Upper lobe of left lung (tissue), 6 donors: ENCODE measurements at regions not wholly inside any gene's neighbourhood (a gene's known extent, or its start where the extent isn't known, plus 50 kb on each side); places are given as distances from the start of the nearest gene placed in this dataset.
"Not testable (repeated sequence)": the region's sequence is repeated elsewhere in the genome, so short reads cannot be mapped to it uniquely, and the experiment has no call there.

Source experiments
- ATAC-seq, 2 donors: fragments of 200-7000 bp; cut with Tn5 transposase; one replicate each; pipeline ENCODE4 v1.9.1; 2022; ENCODE audit warnings: mild to moderate bottlenecking in 2 of 2, moderate library complexity in 2 of 2; ENCODE audit not compliant: low FRiP score in 2 of 2
- DNase-seq, 2 donors: peaks; one replicate each; pipeline ENCODE4 v3.0.0-alpha.2; 2019 to 2020
- H3K27ac ChIP-seq, 4 donors: fragments of 200-600 bp; sonication (generic); one replicate each; pipeline ENCODE4 v1.5.1; 2016 to 2019
- H3K27me3 ChIP-seq, 4 donors: fragments of 200-600 bp; sonication (generic); one replicate each; pipeline ENCODE4 v1.5.1; 2017 to 2019
- H3K36me3 ChIP-seq, 4 donors: fragments of 200-600 bp; sonication (generic); one replicate each; pipeline ENCODE4 v1.5.1; 2016 to 2019
- H3K4me1 ChIP-seq, 4 donors: fragments of 200-600 bp; sonication (generic); one replicate each; pipeline ENCODE4 v1.5.1; 2018 to 2019
- H3K4me3 ChIP-seq, 4 donors: fragments of 200-600 bp; sonication (generic); one replicate each; pipeline ENCODE4 v1.5.1; 2017 to 2019; ENCODE audit warnings: mild to moderate bottlenecking in 2 of 4, moderate library complexity in 1 of 4
- H3K9me3 ChIP-seq, 4 donors: fragments of 200-600 bp; sonication (generic); one replicate each; pipeline ENCODE4 v1.5.1; 2018 to 2019
- EP300 ChIP-seq, 4 donors: sonication (generic); formaldehyde crosslinking; IDR thresholded peaks; one replicate each; pipeline ENCODE4 v1.5.1; 2017; ENCODE audit warnings: antibody characterized with exemption in 4 of 4, control low read depth in 2 of 4
- POLR2A ChIP-seq, 4 donors: fragments of 450-650 bp; IDR thresholded peaks; one replicate each; pipeline ENCODE4 v1.5.1; 2016 to 2017; ENCODE audit warnings: antibody characterized with exemption in 4 of 4, mild to moderate bottlenecking in 2 of 4
- POLR2AphosphoS5 ChIP-seq, 2 donors: sonication (generic); formaldehyde crosslinking; IDR thresholded peaks; one replicate each; pipeline ENCODE4 v1.5.1; 2017; ENCODE audit warnings: antibody characterized with exemption in 2 of 2
- WGBS, 2 donors: methylation state at CpG; one replicate each; pipeline ENCODE4 v1.1.5; 2017 to 2018; 5-methylcytosine and 5-hydroxymethylcytosine counted together
- TF ChIP-seq, protein P1 (sequence below), 6 experiments: fragments of 450-650 bp in 4 of 6; fragments of 200-600 bp in 2 of 6; sonication (generic) in 2 of 6; IDR thresholded peaks; one replicate each; pipeline ENCODE4 v1.5.1; 2016 to 2019; ENCODE audit warnings: antibody characterized with exemption in 6 of 6
- donor health status: DM: no; HTN: no; CAD: no; lungs with moderate emphysema.
- donor health status: DM: no; HTN: yes; CAD: no; lungs with severe emphysema.

DNA sequence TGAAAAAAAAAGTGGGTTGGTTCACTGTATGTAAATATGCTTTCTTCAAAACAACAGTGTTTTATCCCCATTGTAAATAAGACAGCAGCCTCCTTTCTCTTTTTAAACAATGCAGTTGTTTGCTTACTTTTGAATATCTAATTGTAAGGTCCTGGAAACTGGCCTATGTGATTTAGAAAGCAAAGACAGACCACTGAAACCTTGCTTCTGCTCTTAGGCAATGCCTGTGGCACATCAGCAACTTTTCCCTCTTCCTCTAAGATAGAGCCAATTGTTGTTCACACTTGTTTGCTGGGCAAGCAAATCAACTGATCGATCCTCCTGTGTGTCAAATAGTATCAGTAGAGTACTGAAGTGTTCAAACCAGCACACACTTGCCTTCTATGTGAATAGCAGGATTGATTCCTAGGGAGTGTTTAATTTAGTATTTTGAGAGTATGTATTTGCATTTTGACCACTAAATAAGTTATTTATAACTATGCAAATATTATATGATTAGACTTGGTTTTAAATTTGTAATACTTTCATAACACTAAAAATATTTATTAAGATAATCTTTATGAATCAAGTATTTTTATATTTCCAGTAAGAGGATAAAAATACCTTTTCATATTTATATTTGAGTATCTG, 55.4 kb upstream of the GRPR start:
- WGBS, 2 donors = 56 to 77% methylated on average over 1 of the region's 1 CpG
- Histone ChIP-seq H3K27me3 (no peaks in the 10 kb centered on the region), H3K27ac (no peak overlapping the region), H3K9me3 (no peaks in the 10 kb centered on the region), H3K4me1 (no peaks in the 10 kb centered on the region), H3K4me3 (no peak overlapping the region), H3K36me3 (no peaks in the 10 kb centered on the region)
- DNase-seq = no peak
- TF ChIP-seq POLR2AphosphoS5 (IDR thresholded peaks at IDR 0.05) = no peak
- TF ChIP-seq EP300 (IDR thresholded peaks at IDR 0.05) = no peak
- ATAC-seq = no peak

DNA sequence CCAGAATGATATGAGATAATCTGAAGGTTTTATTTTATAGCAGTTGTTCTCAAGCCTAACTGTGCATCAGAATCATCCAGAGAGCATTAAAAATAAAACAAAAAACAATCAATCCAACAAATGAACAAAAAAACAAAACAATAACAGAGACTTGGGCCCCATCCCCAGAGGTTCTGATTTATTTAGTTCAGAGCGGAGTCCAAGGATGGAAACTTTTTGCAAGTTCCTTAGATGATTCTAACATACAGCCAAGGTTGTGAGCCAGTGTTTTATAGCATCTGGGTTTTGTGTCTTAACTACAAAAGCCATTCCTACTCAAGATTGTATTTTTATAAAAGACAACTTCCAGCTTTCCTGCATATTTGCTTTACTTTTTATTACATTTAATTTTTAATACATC, 59.4 kb upstream of the GRPR start:
- Histone ChIP-seq H3K4me1 (no peaks in the 10 kb centered on the region), H3K4me3 (no peak overlapping the region), H3K36me3 (no peaks in the 10 kb centered on the region), H3K27me3 (no peaks in the 10 kb centered on the region), H3K9me3 (no peaks in the 10 kb centered on the region), H3K27ac (no peak overlapping the region)
- WGBS, 2 donors = 93 to 94% methylated on average over 1 of the region's 1 CpG
- ATAC-seq = no peak
- no peak for DNase-seq
- TF ChIP-seq POLR2AphosphoS5 (IDR thresholded peaks at IDR 0.05) = no peak
- no peak for TF ChIP-seq EP300 (IDR thresholded peaks at IDR 0.05)
- TF ChIP-seq POLR2A (IDR thresholded peaks at IDR 0.05) = no peak
- TF ChIP-seq, protein P1, sequence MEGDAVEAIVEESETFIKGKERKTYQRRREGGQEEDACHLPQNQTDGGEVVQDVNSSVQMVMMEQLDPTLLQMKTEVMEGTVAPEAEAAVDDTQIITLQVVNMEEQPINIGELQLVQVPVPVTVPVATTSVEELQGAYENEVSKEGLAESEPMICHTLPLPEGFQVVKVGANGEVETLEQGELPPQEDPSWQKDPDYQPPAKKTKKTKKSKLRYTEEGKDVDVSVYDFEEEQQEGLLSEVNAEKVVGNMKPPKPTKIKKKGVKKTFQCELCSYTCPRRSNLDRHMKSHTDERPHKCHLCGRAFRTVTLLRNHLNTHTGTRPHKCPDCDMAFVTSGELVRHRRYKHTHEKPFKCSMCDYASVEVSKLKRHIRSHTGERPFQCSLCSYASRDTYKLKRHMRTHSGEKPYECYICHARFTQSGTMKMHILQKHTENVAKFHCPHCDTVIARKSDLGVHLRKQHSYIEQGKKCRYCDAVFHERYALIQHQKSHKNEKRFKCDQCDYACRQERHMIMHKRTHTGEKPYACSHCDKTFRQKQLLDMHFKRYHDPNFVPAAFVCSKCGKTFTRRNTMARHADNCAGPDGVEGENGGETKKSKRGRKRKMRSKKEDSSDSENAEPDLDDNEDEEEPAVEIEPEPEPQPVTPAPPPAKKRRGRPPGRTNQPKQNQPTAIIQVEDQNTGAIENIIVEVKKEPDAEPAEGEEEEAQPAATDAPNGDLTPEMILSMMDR (IDR thresholded peaks at IDR 0.05) = no peak

DNA sequence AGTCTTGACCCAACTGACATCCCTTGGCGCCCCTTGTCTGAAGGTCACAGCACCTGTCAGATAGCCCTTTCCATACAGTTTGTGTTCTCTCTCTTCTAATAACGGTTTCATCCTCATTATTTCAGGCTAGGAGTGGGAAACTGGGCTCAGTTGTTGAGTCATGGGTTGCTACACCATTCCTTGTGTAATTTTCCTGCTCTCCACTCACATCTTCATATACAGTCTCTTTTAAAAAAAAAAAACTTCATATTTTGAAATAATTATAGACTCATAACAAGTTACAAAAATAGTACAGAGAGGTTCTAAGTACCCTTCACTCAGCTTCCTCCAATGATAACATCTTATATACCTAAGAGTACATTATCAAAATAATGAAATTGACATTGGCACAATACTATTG, 60.2 kb upstream of the GRPR start:
- TF ChIP-seq, protein P1 (IDR thresholded peaks at IDR 0.05) = no peak
- TF ChIP-seq POLR2AphosphoS5 (IDR thresholded peaks at IDR 0.05) = no peak
- no peak for TF ChIP-seq POLR2A (IDR thresholded peaks at IDR 0.05)
- TF ChIP-seq EP300 (IDR thresholded peaks at IDR 0.05) = no peak
- no peaks in the 10 kb centered on the region for H3K9me3 ChIP-seq
- H3K36me3 ChIP-seq = no peaks in the 10 kb centered on the region
- no peak overlapping the region for H3K27ac ChIP-seq
- no peaks in the 10 kb centered on the region for H3K4me1 ChIP-seq
- WGBS, 2 donors = 58 to 64% methylated on average over 2 of the region's 2 CpGs
- H3K4me3 ChIP-seq = no peak overlapping the region
- DNase-seq = no peak
- no peaks in the 10 kb centered on the region for H3K27me3 ChIP-seq
- no peak for ATAC-seq

DNA sequence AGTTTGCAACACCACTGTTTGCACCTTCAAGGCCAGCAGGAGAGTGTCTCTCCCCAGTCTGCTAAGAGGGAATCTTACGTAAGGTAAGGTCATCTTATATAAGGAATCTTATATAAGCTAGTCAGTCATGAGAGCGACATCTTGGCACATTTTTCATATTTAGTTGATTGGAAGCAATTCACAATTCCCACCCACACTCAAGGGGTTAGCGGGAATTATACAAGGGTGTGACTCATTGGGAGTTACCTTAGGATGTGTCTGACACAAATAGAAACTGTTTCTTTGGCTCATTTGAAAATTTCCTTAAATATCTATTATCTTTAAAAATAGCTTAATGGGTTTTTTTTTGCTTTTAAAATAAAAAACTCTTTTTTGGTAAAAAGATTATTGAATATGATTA, 62.1 kb upstream of the GRPR start:
- H3K27ac ChIP-seq = no peak overlapping the region
- DNase-seq = no peak
- 96 to 98% methylated on average over 2 to 3 of the region's 3 CpGs for WGBS, 2 donors
- ATAC-seq = no peak
- TF ChIP-seq POLR2A (IDR thresholded peaks at IDR 0.05) (no peak), POLR2AphosphoS5 (IDR thresholded peaks at IDR 0.05) (no peak), EP300 (IDR thresholded peaks at IDR 0.05) (no peak)
- TF ChIP-seq, protein P1 (IDR thresholded peaks at IDR 0.05) = no peak
- no peaks in the 10 kb centered on the region for H3K27me3 ChIP-seq
- no peaks in the 10 kb centered on the region for H3K4me1 ChIP-seq
- no peak overlapping the region for H3K4me3 ChIP-seq
- no peaks in the 10 kb centered on the region for H3K36me3 ChIP-seq
- no peaks in the 10 kb centered on the region for H3K9me3 ChIP-seq

DNA sequence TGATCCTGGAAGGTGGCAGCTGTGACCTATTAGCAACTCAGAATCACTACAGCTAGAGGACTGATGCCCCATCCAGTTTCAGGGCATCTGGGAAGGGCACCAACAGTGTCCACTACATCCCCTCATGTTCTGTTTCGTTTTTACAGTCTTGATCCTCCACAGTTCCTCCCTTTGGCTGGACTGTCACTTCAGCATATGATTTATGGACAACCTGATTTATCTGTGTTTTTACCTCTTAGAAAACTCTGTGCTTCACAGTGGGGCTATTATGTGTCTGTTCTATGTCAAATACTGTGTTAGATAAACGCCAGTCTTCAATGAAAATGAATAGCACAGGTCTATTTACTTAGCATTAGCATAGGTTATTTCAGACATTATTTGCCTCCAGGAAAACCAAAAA, 63.1 kb upstream of the GRPR start:
- Histone ChIP-seq H3K27me3 (no peaks in the 10 kb centered on the region), H3K4me3 (no peak overlapping the region), H3K27ac (no peak overlapping the region), H3K36me3 (no peaks in the 10 kb centered on the region), H3K4me1 (no peaks in the 10 kb centered on the region), H3K9me3 (no peaks in the 10 kb centered on the region)
- ATAC-seq = no peak
- 35 to 49% methylated on average over 2 of the region's 2 CpGs for WGBS, 2 donors
- TF ChIP-seq, protein P1 (IDR thresholded peaks at IDR 0.05) = no peak
- TF ChIP-seq POLR2AphosphoS5 (IDR thresholded peaks at IDR 0.05) (no peak), POLR2A (IDR thresholded peaks at IDR 0.05) (no peak), EP300 (IDR thresholded peaks at IDR 0.05) (no peak)
- DNase-seq = no peak

DNA sequence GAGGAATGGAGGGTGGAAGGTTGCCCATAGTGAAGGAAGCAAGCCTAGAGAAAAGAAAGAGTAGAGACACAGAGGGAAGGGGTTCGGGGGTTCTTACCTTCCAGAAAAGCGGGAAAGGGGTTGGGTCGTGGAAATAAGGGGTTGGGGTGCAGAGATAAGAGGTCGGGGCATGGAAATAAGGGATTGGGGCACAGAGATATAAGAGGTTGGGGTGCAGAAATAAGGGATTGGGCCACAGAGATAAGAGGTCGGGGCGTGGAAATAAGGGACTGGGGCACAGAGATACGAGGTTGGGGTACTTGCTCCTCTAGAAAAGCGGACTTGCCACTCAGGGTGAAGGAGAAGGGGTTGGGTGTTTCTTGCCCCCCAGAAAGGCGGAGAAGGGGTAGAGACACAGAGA, 74.2 kb upstream of the GRPR start:
- H3K36me3 ChIP-seq, DNase-seq, H3K27me3 ChIP-seq, H3K27ac ChIP-seq, H3K4me3 ChIP-seq, ATAC-seq, H3K9me3 ChIP-seq, H3K4me1 ChIP-seq: not testable (repeated sequence)
- 83 to 91% methylated on average over 9 of the region's 9 CpGs for WGBS, 2 donors
